ENCODE measurements at regions not wholly inside any gene's neighbourhood (a gene's known extent, or its start where the extent isn't known, plus 50 kb on each side); places are given as distances from the start of the nearest gene placed in this dataset.
"Not testable (repeated sequence)": the region's sequence is repeated elsewhere in the genome, so short reads cannot be mapped to it uniquely, and the experiment has no call there.

- not testable (repeated sequence) for DNase-seq (ENCODE audit: low read depth)
Observed at GRCh38 chr1:146324463-146324862, 95.6 kb upstream of the NOTCH2NLA start.

- not testable (repeated sequence) for DNase-seq (ENCODE audit: low read depth)
Observed at GRCh38 chr1:146323302-146323701, 94.5 kb upstream of the NOTCH2NLA start.

- DNase-seq (ENCODE audit: low read depth): not testable (repeated sequence)
Observed at GRCh38 chr1:146322893-146323292, 94.1 kb upstream of the NOTCH2NLA start.

GRCh38 chr1:146318715-146319114, 89.9 kb upstream of the NOTCH2NLA start:
- not testable (repeated sequence) for DNase-seq (ENCODE audit: low read depth)

GRCh38 chr1:146317785-146318184, 89.0 kb upstream of the NOTCH2NLA start:
- not testable (repeated sequence) for DNase-seq (ENCODE audit: low read depth)

GRCh38 chr1:146314449-146315246, 85.8 kb upstream of the NOTCH2NLA start:
- DNase-seq (ENCODE audit: low read depth): not testable (repeated sequence)

GRCh38 chr1:146310579-146310978, 81.8 kb upstream of the NOTCH2NLA start:
- not testable (repeated sequence) for DNase-seq (ENCODE audit: low read depth)

GRCh38 chr1:146309427-146309826, 80.6 kb upstream of the NOTCH2NLA start:
- not testable (repeated sequence) for DNase-seq (ENCODE audit: low read depth)

- not testable (repeated sequence) for DNase-seq (ENCODE audit: low read depth)
Observed at GRCh38 chr1:146308892-146309291, 80.1 kb upstream of the NOTCH2NLA start.

GRCh38 chr1:146308152-146308551, 79.3 kb upstream of the NOTCH2NLA start:
- DNase-seq (ENCODE audit: low read depth): not testable (repeated sequence)

- not testable (repeated sequence) for DNase-seq (ENCODE audit: low read depth)
Observed at GRCh38 chr1:146307632-146308031, 78.8 kb upstream of the NOTCH2NLA start.

- not testable (repeated sequence) for DNase-seq (ENCODE audit: low read depth)
Observed at GRCh38 chr1:146306651-146307050, 77.8 kb upstream of the NOTCH2NLA start.

GRCh38 chr1:146305442-146305841, 76.6 kb upstream of the NOTCH2NLA start:
- not testable (repeated sequence) for DNase-seq (ENCODE audit: low read depth)

GRCh38 chr1:146298575-146298897, 69.7 kb upstream of the NOTCH2NLA start:
- not testable (repeated sequence) for DNase-seq (ENCODE audit: low read depth)

- DNase-seq (ENCODE audit: low read depth): not testable (repeated sequence)
Observed at GRCh38 chr1:146297781-146298574, 69.2 kb upstream of the NOTCH2NLA start.

GRCh38 chr1:146292940-146293936, 64.4 kb upstream of the NOTCH2NLA start:
- DNase-seq (ENCODE audit: low read depth): not testable (repeated sequence)

- DNase-seq (ENCODE audit: low read depth): not testable (repeated sequence)
Observed at GRCh38 chr1:146292424-146292823, 63.6 kb upstream of the NOTCH2NLA start.

GRCh38 chr1:146287881-146288280, 59.1 kb upstream of the NOTCH2NLA start:
- not testable (repeated sequence) for DNase-seq (ENCODE audit: low read depth)

GRCh38 chr1:146284760-146285159, 55.9 kb upstream of the NOTCH2NLA start:
- DNase-seq (ENCODE audit: low read depth): not testable (repeated sequence)

- DNase-seq (ENCODE audit: low read depth): not testable (repeated sequence)
Observed at GRCh38 chr1:146283527-146283880, 54.7 kb upstream of the NOTCH2NLA start.

GRCh38 chr1:146282807-146283526, 54.1 kb upstream of the NOTCH2NLA start:
- not testable (repeated sequence) for DNase-seq (ENCODE audit: low read depth)
